Activated T-helper 2 cell treated with anti-CD3 and anti-CD28 coated beads, Interferon-gamma antibody, Interleukin-2, Interleukin-4, amounts not matched to agents 10 μg/mL and 5 μg/mL and 100 μg/mL, durations not matched to agents 14 hours and 24 hours and 36 hours (primary cell): ENCODE measurements at regions not wholly inside any gene's neighbourhood (a gene's known extent, or its start where the extent isn't known, plus 50 kb on each side); places are given as distances from the start of the nearest gene placed in this dataset.

ENCODE experiments used
- DNase-seq: peaks from one replicate; pipeline ENCODE4 v3.0.0; 2021; ENCODE audit warnings: low spot score
- H3K27ac Mint-ChIP-seq: one replicate; pipeline ENCODE4 v1.8.0; 2021; ENCODE audit warnings: mixed read lengths
- H3K27me3 Mint-ChIP-seq: one replicate; pipeline ENCODE4 v1.8.0; 2021; ENCODE audit warnings: low read depth, mixed read lengths
- H3K36me3 Mint-ChIP-seq: one replicate; pipeline ENCODE4 v1.8.0; 2021; ENCODE audit warnings: low read depth, mixed read lengths
- H3K4me1 Mint-ChIP-seq: one replicate; pipeline ENCODE4 v1.8.0; 2021; ENCODE audit warnings: low read depth, mixed read lengths
- H3K4me3 Mint-ChIP-seq: one replicate; pipeline ENCODE4 v1.8.0; 2021; ENCODE audit warnings: low read depth, mild to moderate bottlenecking, moderate library complexity, mixed read lengths
- H3K9me3 Mint-ChIP-seq: one replicate; pipeline ENCODE4 v1.8.0; 2021; ENCODE audit warnings: mixed read lengths
- intact Hi-C: fragments of 100-400 bp; cut with micrococcal nuclease; formaldehyde crosslinking; loops from one replicate; pipeline ENCODE4 v1.15.1; 2023

GRCh38 chr17:14875557-14876412, 389.3 kb downstream of the PMP22 start:
- intact Hi-C loops, result no loop called here
- Mint-ChIP-seq H3K27ac (no peak overlapping the region), H3K36me3 (no peaks in the 10 kb centered on the region), H3K27me3 (no peaks in the 10 kb centered on the region), H3K4me1 (no peaks in the 10 kb centered on the region), H3K9me3 (no peaks in the 10 kb centered on the region), H3K4me3 (no peak overlapping the region)
- DNase-seq, result no peak

- H3K27me3 Mint-ChIP-seq, result no peaks in the 10 kb centered on the region
- H3K36me3 Mint-ChIP-seq, result no peaks in the 10 kb centered on the region
- no peak for DNase-seq
- no peak overlapping the region for H3K4me3 Mint-ChIP-seq
- no peaks in the 10 kb centered on the region for H3K4me1 Mint-ChIP-seq
- H3K27ac Mint-ChIP-seq, result no peak overlapping the region
- intact Hi-C loops, result no loop called here
- H3K9me3 Mint-ChIP-seq, result no peaks in the 10 kb centered on the region
Measured at GRCh38 chr17:14873996-14874395, 391.1 kb downstream of the PMP22 start.

- H3K4me3 Mint-ChIP-seq, result no peak overlapping the region
- no peaks in the 10 kb centered on the region for H3K27me3 Mint-ChIP-seq
- no peaks in the 10 kb centered on the region for H3K9me3 Mint-ChIP-seq
- H3K36me3 Mint-ChIP-seq, result no peaks in the 10 kb centered on the region
- no peak overlapping the region for H3K27ac Mint-ChIP-seq
- DNase-seq, result no peak
- no peaks in the 10 kb centered on the region for H3K4me1 Mint-ChIP-seq
- intact Hi-C loops, result no loop called here
Measured at GRCh38 chr17:14873540-14873939, 391.6 kb downstream of the PMP22 start.

GRCh38 chr17:14871921-14872320, 393.2 kb downstream of the PMP22 start:
- Mint-ChIP-seq H3K4me1 (no peaks in the 10 kb centered on the region), H3K27me3 (no peaks in the 10 kb centered on the region), H3K9me3 (no peaks in the 10 kb centered on the region), H3K27ac (no peak overlapping the region), H3K4me3 (no peak overlapping the region), H3K36me3 (no peaks in the 10 kb centered on the region)
- DNase-seq, result no peak
- intact Hi-C loops, result no loop called here

GRCh38 chr17:14866266-14866665, 398.9 kb downstream of the PMP22 start:
- DNase-seq, result no peak
- intact Hi-C loops, result no loop called here
- Mint-ChIP-seq H3K4me1 (no peaks in the 10 kb centered on the region), H3K27ac (no peak overlapping the region), H3K36me3 (no peaks in the 10 kb centered on the region), H3K4me3 (no peak overlapping the region), H3K9me3 (no peaks in the 10 kb centered on the region), H3K27me3 (no peaks in the 10 kb centered on the region)

- intact Hi-C loops, result no loop called here
- Mint-ChIP-seq H3K27me3 (no peaks in the 10 kb centered on the region), H3K9me3 (no peaks in the 10 kb centered on the region), H3K4me1 (no peaks in the 10 kb centered on the region), H3K4me3 (no peak overlapping the region), H3K36me3 (no peaks in the 10 kb centered on the region), H3K27ac (no peak overlapping the region)
- DNase-seq, result no peak
Measured at GRCh38 chr17:14864127-14864526, 401.0 kb downstream of the PMP22 start.

GRCh38 chr17:14859542-14859941, 405.6 kb downstream of the PMP22 start:
- Mint-ChIP-seq H3K9me3 (no peaks in the 10 kb centered on the region), H3K36me3 (no peaks in the 10 kb centered on the region), H3K27ac (no peak overlapping the region), H3K27me3 (no peaks in the 10 kb centered on the region), H3K4me1 (no peaks in the 10 kb centered on the region), H3K4me3 (no peak overlapping the region)
- intact Hi-C loops, result no loop called here
- no peak for DNase-seq

GRCh38 chr17:14856176-14856575, 408.9 kb downstream of the PMP22 start:
- H3K27me3 Mint-ChIP-seq, result no peaks in the 10 kb centered on the region
- H3K36me3 Mint-ChIP-seq, result no peaks in the 10 kb centered on the region
- intact Hi-C loops, result no loop called here
- no peak overlapping the region for H3K27ac Mint-ChIP-seq
- no peaks in the 10 kb centered on the region for H3K4me1 Mint-ChIP-seq
- H3K4me3 Mint-ChIP-seq, result no peak overlapping the region
- DNase-seq, result no peak
- H3K9me3 Mint-ChIP-seq, result no peaks in the 10 kb centered on the region

GRCh38 chr17:14854691-14855090, 410.4 kb downstream of the PMP22 start:
- H3K9me3 Mint-ChIP-seq, result no peaks in the 10 kb centered on the region
- H3K4me3 Mint-ChIP-seq, result no peak overlapping the region
- no peaks in the 10 kb centered on the region for H3K4me1 Mint-ChIP-seq
- no peaks in the 10 kb centered on the region for H3K36me3 Mint-ChIP-seq
- H3K27me3 Mint-ChIP-seq, result no peaks in the 10 kb centered on the region
- no peak overlapping the region for H3K27ac Mint-ChIP-seq
- intact Hi-C loops, result no loop called here
- DNase-seq, result no peak

- H3K9me3 Mint-ChIP-seq, result no peaks in the 10 kb centered on the region
- intact Hi-C loops, result no loop called here
- H3K36me3 Mint-ChIP-seq, result no peaks in the 10 kb centered on the region
- H3K27ac Mint-ChIP-seq, result no peak overlapping the region
- no peak for DNase-seq
- no peaks in the 10 kb centered on the region for H3K27me3 Mint-ChIP-seq
- no peak overlapping the region for H3K4me3 Mint-ChIP-seq
- no peaks in the 10 kb centered on the region for H3K4me1 Mint-ChIP-seq
Measured at GRCh38 chr17:14845591-14846281, 419.4 kb downstream of the PMP22 start.

GRCh38 chr17:14843086-14843795, 421.9 kb downstream of the PMP22 start:
- intact Hi-C loops, result no loop called here
- H3K36me3 Mint-ChIP-seq, result no peaks in the 10 kb centered on the region
- no peaks in the 10 kb centered on the region for H3K4me1 Mint-ChIP-seq
- no peak overlapping the region for H3K4me3 Mint-ChIP-seq
- no peaks in the 10 kb centered on the region for H3K27me3 Mint-ChIP-seq
- no peak for DNase-seq
- no peak overlapping the region for H3K27ac Mint-ChIP-seq
- no peaks in the 10 kb centered on the region for H3K9me3 Mint-ChIP-seq

GRCh38 chr17:14840616-14841231, 424.4 kb downstream of the PMP22 start:
- intact Hi-C loops, result no loop called here

More at GRCh38 chr17:14840616-14841231, 424.4 kb downstream of the PMP22 start:
- Mint-ChIP-seq H3K9me3 (no peaks in the 10 kb centered on the region), H3K36me3 (no peaks in the 10 kb centered on the region), H3K4me1 (no peaks in the 10 kb centered on the region), H3K27me3 (no peaks in the 10 kb centered on the region), H3K4me3 (no peak overlapping the region), H3K27ac (no peak overlapping the region)
- no peak for DNase-seq
